HG02943 (cell line): ENCODE measurements at regions not wholly inside any gene's neighbourhood (a gene's known extent, or its start where the extent isn't known, plus 50 kb on each side); places are given as distances from the start of the nearest gene placed in this dataset.
"Not testable (repeated sequence)": the region's sequence is repeated elsewhere in the genome, so short reads cannot be mapped to it uniquely, and the experiment has no call there.

Experiments
- ATAC-seq: cut with Tn5 transposase; IDR thresholded peaks from one replicate; pipeline ENCODE4 v1.9.1; 2021; ENCODE audit warnings: mild to moderate bottlenecking, low read depth, moderate library complexity; ENCODE audit not compliant: unreplicated experiment

GRCh38 chr5:54825005-54825404 is 160.4 kb downstream of the ESM1 start:
- ATAC-seq = no peak

DNA sequence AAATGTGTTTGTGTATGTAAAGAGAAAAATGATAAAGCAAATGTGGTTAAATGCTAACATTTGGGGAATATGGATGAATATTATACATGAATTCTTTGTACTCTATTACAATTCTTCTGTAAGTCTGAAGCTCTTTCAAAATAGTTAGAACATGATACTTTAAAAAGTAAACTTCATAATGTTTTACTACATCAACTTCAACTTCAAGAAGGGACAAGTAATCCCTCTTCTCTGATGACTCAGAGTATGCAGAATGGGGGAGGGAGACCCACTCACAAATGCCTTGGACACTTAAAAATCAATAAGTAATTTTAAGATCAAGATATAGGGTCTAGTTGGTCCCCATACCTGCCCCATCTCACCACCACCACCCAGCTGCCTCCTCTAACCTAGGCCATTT is 162.4 kb downstream of the ESM1 start:
- ATAC-seq = no peak

DNA sequence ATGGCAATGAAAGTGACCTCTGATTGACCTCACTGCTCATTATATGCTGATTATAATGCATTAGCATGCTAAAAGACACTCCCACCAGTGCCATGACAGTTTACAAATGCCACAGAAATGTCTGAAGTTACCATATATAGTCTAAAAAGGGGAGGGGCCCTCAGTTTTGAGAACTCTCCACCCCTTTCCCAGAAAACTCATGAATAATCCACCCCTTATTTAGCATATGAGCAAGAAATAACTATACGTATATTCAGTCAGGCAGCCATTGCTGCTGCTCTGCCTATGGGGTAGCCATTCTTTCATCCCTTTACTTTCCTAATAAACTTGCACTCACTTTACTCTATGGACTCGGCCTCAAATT is 163.1 kb downstream of the ESM1 start:
- ATAC-seq = no peak

DNA sequence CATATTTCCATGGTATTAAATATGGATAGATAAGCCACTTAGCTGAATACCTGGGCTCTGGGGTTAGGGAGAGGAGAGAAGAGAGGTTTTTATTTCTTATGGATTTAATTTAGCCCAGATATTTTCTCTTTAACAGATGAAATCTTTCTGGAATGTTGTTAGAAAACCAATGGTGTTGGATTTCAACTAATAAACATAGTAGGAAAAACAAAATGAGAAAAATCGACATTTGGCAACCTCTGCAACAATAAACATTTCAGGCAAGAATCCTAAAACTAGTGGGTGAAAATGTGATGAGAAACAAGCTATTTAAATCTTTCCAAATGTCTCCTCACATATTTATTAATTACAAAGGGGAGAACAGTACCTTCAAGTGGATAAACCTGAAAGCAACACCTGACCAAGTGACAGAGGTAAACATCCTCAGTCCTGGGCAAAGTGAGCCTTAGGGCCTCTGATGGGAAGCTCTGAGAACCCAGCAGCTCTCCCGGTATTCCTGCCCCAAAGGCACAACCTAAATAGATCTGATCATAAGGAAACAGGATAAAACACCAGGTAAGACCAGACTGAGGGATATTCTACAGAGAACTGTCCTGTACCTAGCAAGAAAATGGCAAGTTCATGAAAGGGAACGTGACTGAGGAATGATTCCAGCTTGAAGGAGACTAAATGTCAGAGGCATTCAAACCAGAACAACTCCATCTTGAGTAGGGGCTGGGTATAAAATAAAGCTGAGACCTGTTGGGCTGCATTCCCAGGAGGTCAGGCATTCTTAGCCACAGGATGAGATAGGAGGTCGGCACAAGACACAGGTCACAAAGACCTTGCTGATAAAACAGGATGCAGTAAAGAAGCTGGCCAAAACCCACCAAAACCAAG is 163.7 kb downstream of the ESM1 start:
- ATAC-seq = no peak

DNA sequence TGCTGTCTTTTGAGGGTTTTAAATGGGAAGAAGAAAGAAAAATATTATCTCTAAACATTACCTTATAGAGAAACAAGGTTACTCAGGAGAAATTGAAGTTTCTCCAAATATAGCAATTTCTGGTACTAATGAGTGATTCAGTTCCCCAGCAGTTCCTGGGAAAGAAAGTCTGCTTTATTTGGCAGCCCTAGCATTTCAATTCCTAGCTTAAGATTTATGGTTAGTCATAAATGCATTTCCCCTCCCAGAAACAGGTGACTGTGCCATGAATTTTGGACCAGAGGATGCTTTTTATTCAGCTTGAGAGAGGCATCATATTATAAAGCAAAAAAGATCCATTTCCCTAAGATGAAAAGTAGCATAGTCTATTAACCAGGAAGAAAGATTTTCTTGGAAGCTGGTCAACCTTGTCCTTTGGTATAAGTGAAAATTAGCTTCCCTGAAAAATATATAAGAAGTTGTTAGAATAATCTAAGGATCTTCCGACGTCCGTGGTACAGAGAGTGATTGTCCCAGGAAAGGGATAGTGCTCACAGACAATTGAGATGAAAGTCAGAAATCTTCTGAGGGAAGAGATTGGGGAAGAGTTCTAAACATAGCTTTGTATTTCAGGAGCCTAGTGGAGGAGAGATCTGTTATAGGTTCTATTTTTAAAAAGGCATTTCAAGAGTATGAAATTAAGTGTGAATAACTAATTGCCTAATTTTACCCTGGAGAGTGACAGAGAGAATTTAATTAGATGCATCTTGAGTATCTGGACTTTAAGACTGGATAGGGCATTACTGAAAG is 164.9 kb downstream of the ESM1 start:
- ATAC-seq = no peak

DNA sequence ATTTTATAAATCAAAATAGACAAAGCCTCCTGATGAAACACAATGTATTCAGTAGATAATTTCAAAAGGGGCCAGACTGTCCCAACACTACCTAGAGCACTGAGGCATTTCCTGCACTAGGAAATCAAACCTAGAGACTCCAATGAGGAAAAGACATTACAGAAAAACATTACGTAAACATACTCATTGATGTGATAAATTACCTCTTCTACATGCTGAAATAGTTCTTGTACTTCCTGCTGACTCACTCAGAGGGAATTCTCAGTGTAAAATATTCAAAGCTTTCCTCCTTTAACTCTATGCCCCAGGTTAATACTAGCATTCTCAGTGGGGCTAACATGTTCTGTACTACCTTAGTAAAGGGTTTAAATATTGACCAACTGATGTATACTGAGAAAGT is 178.0 kb downstream of the ESM1 start:
- no peak for ATAC-seq

DNA sequence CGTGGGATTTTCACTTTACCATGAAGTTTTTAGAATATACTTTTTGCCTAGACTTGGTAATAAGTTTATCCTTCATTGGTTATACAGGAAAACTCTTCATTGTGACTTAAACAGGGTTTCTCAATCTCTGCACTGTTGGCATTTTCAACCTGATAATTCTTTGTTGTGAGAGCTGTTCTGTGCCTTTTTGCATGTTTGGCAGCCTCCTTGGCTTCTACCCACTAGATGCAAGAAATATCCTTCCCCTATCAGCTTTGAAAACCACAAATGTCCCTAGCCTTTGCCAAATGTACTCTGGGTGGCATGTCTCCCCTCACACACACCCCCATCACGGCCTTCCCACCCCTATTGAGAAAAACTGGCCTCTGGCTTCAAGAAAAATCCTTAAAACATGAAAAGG is 180.9 kb downstream of the ESM1 start:
- no peak for ATAC-seq

DNA sequence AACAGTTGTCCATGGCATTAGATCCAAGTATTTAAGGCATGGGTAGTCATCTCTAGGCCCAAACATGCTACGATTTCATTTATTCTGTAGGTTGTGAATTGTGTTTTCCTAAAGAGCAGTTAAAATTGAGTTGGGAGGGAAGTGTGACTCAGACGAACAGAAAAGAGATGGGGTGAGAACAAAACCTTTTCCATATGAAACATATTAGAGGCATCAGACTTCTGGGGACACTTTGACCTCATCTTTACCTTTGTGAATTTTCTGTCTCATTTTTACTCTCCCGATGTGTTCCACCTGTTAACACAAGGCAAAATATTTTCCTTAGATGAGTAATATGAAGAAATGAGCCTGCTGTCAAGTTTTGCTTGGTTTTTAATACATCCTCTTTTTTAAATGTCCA is 181.3 kb downstream of the ESM1 start:
- no peak for ATAC-seq

DNA sequence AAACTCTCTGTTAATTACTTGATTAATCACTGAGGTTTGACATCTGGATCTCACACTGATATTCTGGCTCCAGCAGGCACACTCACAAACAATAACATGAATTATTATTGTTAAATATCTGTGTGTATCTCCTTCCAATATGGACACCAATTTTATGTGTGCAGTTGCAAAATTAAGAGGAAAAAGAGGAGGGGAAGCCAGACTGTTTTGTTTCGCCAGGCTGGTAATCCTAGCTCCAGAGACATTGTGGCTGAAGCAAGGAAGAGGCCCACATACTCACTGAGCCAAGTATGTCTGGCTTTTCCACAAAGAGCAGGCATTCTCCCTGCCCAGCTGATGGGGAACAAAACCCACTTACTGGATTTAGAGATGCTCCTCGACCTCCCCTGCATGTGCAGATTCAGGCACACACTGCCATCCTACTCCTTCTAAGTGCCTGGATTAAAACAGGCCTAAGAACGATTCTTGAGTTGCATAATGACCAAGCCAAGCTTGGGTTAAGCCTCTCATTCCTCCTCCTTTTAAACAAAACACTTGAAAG is 181.9 kb downstream of the ESM1 start:
- ATAC-seq = no peak

DNA sequence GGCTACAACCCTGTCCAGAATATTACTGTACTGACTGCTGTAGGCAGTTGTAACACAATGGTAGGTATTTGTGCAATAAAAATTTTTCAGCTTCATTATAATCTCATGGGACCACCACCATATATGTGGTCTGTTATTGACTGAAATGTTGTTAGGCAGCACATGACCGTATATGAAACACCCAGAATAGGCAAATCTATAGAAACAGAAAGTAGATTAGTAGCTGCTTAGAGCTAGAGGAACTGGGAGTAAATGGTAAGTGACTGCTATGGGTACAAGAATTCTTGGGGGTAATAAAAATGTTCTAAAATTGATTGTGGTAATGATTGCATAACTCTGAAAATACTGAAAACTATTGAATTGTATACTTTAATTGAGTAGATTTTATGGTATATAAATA is 185.7 kb downstream of the ESM1 start:
- no peak for ATAC-seq

GRCh38 chr5:54795777-54796176 is 189.6 kb downstream of the ESM1 start:
- ATAC-seq = no peak

GRCh38 chr5:54795284-54795683 is 190.1 kb downstream of the ESM1 start:
- ATAC-seq = no peak

DNA sequence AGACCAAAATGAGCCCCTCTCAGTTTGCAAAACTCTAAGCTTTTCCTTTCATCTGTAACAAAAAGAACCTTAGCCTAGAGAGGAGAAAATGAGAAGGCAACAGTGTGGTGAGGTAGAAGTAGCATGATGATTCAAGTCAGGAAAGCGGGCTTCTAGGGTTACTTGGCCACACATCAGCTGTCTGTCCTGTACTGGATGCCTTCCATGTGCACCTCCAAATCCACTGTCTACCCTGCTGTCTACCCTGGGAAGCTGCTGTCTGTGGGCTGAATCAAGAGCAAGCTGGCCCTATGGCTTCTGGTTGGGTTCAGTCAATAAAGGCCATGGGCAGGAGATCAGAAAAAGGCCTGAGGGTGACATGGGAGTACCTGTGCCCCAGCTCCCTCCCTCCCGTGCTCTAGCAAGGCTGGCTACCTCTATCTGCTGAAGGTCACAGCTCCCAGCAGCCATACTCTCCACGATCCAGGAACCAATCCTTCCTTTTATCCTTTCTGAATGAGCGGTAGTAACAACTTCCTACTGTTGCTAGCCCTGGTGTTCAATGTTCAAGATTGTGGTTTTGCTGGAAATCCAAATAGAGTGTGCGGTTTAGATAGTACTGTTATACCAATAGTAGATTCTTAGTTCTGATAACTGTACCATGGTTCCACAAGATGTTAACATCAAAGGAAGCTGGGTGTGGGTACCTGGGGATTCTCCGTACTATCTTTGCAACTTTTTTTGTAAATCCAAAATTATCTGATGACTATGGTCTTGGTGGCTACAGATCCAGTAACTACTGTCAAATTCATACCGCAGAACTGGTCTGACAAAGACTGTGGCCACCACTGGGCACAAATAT is 191.0 kb downstream of the ESM1 start:
- ATAC-seq = no peak

- ATAC-seq = no peak
These were observed 191.8 kb downstream of the ESM1 start for GRCh38 chr5:54793468-54794134.

- ATAC-seq = no peak
These were observed 192.6 kb downstream of the ESM1 start for GRCh38 chr5:54792611-54793404.

DNA sequence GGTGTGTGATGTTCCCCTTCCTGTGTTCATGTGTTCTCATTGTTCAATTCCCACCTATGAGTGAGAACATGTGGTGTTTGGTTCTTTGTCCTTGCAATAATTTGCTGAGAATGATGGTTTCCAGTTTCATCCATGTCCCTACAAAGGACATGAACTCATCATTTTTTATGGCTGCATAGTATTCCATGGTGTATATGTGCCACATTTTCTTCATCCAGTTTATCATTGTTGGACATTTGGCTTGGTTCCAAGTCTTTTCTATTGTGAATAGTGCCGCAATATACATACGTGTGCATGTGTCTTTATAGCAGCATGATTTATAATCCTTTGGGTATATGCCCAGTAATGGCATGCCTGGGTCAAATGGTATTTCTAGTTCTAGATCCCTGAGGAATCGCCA is 197.5 kb downstream of the ESM1 start:
- ATAC-seq = not testable (repeated sequence)

DNA sequence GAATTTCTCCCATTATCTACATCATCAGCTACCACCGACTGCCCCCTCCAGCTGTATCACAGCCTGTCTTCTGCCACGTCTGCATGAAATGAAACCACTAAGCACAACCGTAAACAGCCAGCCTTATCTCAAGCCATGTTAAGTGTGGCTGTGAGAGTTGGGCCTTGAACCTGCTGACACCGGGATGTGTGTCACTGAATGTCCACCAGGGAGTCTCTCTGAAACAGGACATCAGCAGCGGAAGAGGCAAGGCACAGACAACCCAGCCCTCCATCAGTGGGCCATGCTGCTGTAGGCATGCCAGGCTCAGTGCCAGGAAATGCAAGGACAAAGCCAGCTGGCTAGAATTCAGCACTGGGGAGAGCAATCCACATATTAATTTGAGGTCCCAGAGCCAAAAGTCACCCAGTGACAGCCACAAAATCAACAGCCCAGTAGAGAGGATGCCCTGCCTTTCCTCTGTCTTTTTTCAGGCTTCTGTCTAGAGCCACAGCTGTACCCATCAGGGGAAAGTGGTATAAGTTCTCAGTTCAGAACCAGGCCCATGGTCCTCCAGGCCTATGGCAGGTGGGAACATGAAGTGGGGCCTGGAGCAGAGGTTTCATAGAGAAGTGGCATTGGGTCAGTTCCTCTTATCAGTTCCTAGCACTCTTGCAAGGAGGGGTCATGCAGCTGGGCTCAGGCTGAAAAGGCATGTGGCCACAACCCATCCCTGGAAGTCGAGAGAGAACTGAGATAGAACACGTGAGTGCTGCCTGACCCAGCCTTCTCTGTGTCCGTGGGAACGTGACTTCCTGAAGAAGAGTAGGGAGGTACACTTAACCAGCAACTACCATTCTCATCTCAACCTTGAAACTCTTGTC is 199.4 kb downstream of the ESM1 start:
- ATAC-seq = no peak

DNA sequence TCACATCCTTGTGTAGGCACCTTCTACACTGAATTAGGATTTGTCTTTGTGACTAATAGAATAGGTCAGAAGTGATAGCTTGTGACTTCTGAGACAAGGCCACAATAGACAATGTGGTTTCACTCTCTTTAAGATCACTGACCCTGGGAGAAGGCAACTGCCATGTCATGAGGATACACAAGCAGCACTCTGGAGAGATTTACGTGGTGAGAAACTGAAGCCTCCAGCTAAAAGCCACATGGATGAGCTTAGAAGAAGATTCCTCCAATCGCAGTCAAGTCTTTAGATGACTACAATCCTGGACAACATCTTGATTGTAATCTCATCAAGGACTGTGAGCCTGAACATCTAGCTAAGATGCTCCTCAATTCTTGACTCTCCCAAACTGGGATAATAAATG is 206.6 kb downstream of the ESM1 start:
- no peak for ATAC-seq
